Hepatocyte (in vitro differentiated cells): ENCODE measurements at regions not wholly inside any gene's neighbourhood (a gene's known extent, or its start where the extent isn't known, plus 50 kb on each side); places are given as distances from the start of the nearest gene placed in this dataset.

Source experiments
- DNase-seq: peaks from one replicate; pipeline ENCODE4 v3.0.0-alpha.2; 2016; ENCODE audit warnings: low spot score
- H2AFZ ChIP-seq: fragments of 200-600 bp; sonication (generic); 2 replicates; pipeline ENCODE4 v1.6.0; 2016; ENCODE audit warnings: antibody characterized with exemption, mild to moderate bottlenecking
- H3K27ac ChIP-seq: fragments of 200-600 bp; sonication (generic); 2 replicates; pipeline ENCODE4 v1.5.1; 2016; ENCODE audit warnings: mild to moderate bottlenecking
- H3K27me3 ChIP-seq: fragments of 200-600 bp; sonication (generic); 2 replicates; pipeline ENCODE4 v1.6.1; 2016
- H3K36me3 ChIP-seq: fragments of 200-600 bp; sonication (generic); replicated peaks from 2 replicates; pipeline ENCODE4 v1.5.1; 2016; ENCODE audit warnings: low read depth; ENCODE audit not compliant: insufficient read depth
- H3K4me1 ChIP-seq: fragments of 200-600 bp; sonication (generic); 2 replicates; pipeline ENCODE4 v1.5.1; 2016; ENCODE audit warnings: mild to moderate bottlenecking, moderate library complexity; ENCODE audit not compliant: insufficient read depth
- H3K4me2 ChIP-seq: fragments of 200-600 bp; sonication (generic); 2 replicates; pipeline ENCODE4 v1.6.0; 2016
- H3K4me3 ChIP-seq: fragments of 200-600 bp; sonication (generic); 2 replicates; pipeline ENCODE4 v1.5.1; 2016; ENCODE audit warnings: mild to moderate bottlenecking
- H3K79me2 ChIP-seq: fragments of 200-600 bp; sonication (generic); 2 replicates; pipeline ENCODE4 v1.6.0; 2017; ENCODE audit warnings: mild to moderate bottlenecking
- H3K9me2 ChIP-seq: fragments of 200-600 bp; sonication (generic); replicated peaks from 2 replicates; pipeline ENCODE4 v1.6.0; 2017; ENCODE audit warnings: mild to moderate bottlenecking; ENCODE audit not compliant: insufficient read depth
- H3K9me3 ChIP-seq: fragments of 200-600 bp; sonication (generic); 2 replicates; pipeline ENCODE4 v1.5.1; 2016; ENCODE audit warnings: low read depth, mild to moderate bottlenecking
- H4K20me1 ChIP-seq: fragments of 200-600 bp; sonication (generic); 2 replicates; pipeline ENCODE4 v1.6.0; 2016; ENCODE audit warnings: mild to moderate bottlenecking; ENCODE audit not compliant: insufficient read depth, poor library complexity, severe bottlenecking
- EZH2 ChIP-seq: fragments of 200-600 bp; sonication (generic); IDR thresholded peaks from 2 replicates; pipeline ENCODE4 v1.6.1; 2016; ENCODE audit warnings: antibody characterized with exemption, mild to moderate bottlenecking, borderline replicate concordance
- EZH2phosphoT487 ChIP-seq: fragments of 200-600 bp; sonication (generic); IDR thresholded peaks from one replicate; pipeline ENCODE4 v1.6.1; 2018; ENCODE audit warnings: antibody characterized with exemption, mild to moderate bottlenecking, low read depth, moderate library complexity; ENCODE audit not compliant: unreplicated experiment, severe bottlenecking
- WGBS: methylation state at CpG from one replicate; pipeline ENCODE4 v1.1.6; 2016; ENCODE audit warnings: low lambda C conversion rate; ENCODE audit errors: missing lambda C conversion rate; 5-methylcytosine and 5-hydroxymethylcytosine counted together
- TF ChIP-seq, protein P1 (sequence below): fragments of 200-600 bp; sonication (generic); IDR thresholded peaks from 2 replicates; pipeline ENCODE4 v1.5.1; 2016; ENCODE audit warnings: antibody characterized with exemption, mild to moderate bottlenecking; ENCODE audit not compliant: poor library complexity

- no peaks in the 10 kb centered on the region for H4K20me1 ChIP-seq
- H3K9me3 ChIP-seq = no peaks in the 10 kb centered on the region
- no peak overlapping the region for H3K4me3 ChIP-seq
- no peak for DNase-seq
- no peaks in the 10 kb centered on the region for H3K9me2 ChIP-seq
- 87% methylated on average over 3 of the region's 3 CpGs for WGBS
- H3K27me3 ChIP-seq = no peaks in the 10 kb centered on the region
- TF ChIP-seq EZH2 (no peak), EZH2phosphoT487 (no peak)
- no peaks in the 10 kb centered on the region for H3K4me1 ChIP-seq
- H3K27ac ChIP-seq = no peak overlapping the region
- H3K79me2 ChIP-seq = no peaks in the 10 kb centered on the region
- no peaks in the 10 kb centered on the region for H3K36me3 ChIP-seq
- H2AFZ ChIP-seq = no peak overlapping the region
- H3K4me2 ChIP-seq = no peak overlapping the region
Measured at GRCh38 chr9:8134635-8135034, 335.1 kb upstream of the DMAC1 start.

GRCh38 chr9:8133606-8134005 lies 334.0 kb upstream of the DMAC1 start:
- Histone ChIP-seq H3K4me2 (no peak overlapping the region), H3K27ac (no peak overlapping the region), H4K20me1 (no peaks in the 10 kb centered on the region), H3K4me1 (no peaks in the 10 kb centered on the region), H2AFZ (no peak overlapping the region), H3K9me3 (no peaks in the 10 kb centered on the region), H3K79me2 (no peaks in the 10 kb centered on the region), H3K36me3 (no peaks in the 10 kb centered on the region), H3K9me2 (no peaks in the 10 kb centered on the region), H3K4me3 (no peak overlapping the region), H3K27me3 (no peaks in the 10 kb centered on the region)
- TF ChIP-seq EZH2phosphoT487 = no peak
- no peak for TF ChIP-seq EZH2
- TF ChIP-seq, protein P1, sequence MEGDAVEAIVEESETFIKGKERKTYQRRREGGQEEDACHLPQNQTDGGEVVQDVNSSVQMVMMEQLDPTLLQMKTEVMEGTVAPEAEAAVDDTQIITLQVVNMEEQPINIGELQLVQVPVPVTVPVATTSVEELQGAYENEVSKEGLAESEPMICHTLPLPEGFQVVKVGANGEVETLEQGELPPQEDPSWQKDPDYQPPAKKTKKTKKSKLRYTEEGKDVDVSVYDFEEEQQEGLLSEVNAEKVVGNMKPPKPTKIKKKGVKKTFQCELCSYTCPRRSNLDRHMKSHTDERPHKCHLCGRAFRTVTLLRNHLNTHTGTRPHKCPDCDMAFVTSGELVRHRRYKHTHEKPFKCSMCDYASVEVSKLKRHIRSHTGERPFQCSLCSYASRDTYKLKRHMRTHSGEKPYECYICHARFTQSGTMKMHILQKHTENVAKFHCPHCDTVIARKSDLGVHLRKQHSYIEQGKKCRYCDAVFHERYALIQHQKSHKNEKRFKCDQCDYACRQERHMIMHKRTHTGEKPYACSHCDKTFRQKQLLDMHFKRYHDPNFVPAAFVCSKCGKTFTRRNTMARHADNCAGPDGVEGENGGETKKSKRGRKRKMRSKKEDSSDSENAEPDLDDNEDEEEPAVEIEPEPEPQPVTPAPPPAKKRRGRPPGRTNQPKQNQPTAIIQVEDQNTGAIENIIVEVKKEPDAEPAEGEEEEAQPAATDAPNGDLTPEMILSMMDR = no peak
- no peak for DNase-seq
- 53% methylated on average over 2 of the region's 2 CpGs for WGBS

- Histone ChIP-seq H3K27me3 (no peaks in the 10 kb centered on the region), H3K4me2 (no peak overlapping the region), H3K79me2 (no peaks in the 10 kb centered on the region), H3K9me3 (no peaks in the 10 kb centered on the region), H3K9me2 (no peaks in the 10 kb centered on the region), H2AFZ (no peak overlapping the region), H3K27ac (no peak overlapping the region), H3K4me3 (no peak overlapping the region), H4K20me1 (no peaks in the 10 kb centered on the region), H3K4me1 (no peaks in the 10 kb centered on the region), H3K36me3 (no peaks in the 10 kb centered on the region)
- TF ChIP-seq EZH2phosphoT487 (no peak), EZH2 (no peak)
- TF ChIP-seq, protein P1 = no peak
- DNase-seq = no peak
- WGBS = 67% methylated on average over 1 of the region's 1 CpG
Measured at GRCh38 chr9:8115570-8115969, 316.0 kb upstream of the DMAC1 start.

DNA sequence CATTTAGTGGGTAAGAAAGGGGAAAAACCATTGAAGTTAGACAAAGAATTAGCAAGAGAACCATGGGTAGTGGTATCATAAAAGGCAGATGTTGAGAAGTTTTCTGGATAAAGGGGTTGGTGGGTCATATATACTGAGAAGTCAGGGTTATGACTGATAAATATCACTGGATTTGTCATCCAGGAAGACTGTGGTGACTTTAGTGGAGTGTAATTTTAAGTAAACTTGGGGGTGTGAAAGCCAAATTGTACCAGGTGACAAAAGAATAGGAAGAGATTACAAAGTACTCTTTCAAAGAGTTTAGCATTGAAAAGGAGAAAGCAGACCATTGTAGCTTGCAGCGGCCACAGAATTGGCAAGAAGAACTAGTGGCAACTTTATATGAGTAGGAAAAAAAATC lies 315.2 kb upstream of the DMAC1 start:
- Histone ChIP-seq H3K79me2 (no peaks in the 10 kb centered on the region), H3K4me1 (no peaks in the 10 kb centered on the region), H4K20me1 (no peaks in the 10 kb centered on the region), H3K4me2 (no peak overlapping the region), H3K9me3 (no peaks in the 10 kb centered on the region), H3K27ac (no peak overlapping the region), H3K4me3 (no peak overlapping the region), H3K9me2 (no peaks in the 10 kb centered on the region), H3K36me3 (no peaks in the 10 kb centered on the region), H3K27me3 (no peaks in the 10 kb centered on the region), H2AFZ (no peak overlapping the region)
- no peak for DNase-seq
- TF ChIP-seq, protein P1 = no peak
- TF ChIP-seq EZH2phosphoT487 = no peak
- no peak for TF ChIP-seq EZH2
- 0% methylated on average over 1 of the region's 1 CpG for WGBS
